GM19395 (cell line): ENCODE measurements at regions not wholly inside any gene's neighbourhood (a gene's known extent, or its start where the extent isn't known, plus 50 kb on each side); places are given as distances from the start of the nearest gene placed in this dataset.

Source experiments
- ATAC-seq: cut with Tn5 transposase; IDR thresholded peaks from one replicate; pipeline ENCODE4 v1.9.1; 2021; ENCODE audit warnings: mild to moderate bottlenecking, moderate library complexity; ENCODE audit not compliant: unreplicated experiment

DNA sequence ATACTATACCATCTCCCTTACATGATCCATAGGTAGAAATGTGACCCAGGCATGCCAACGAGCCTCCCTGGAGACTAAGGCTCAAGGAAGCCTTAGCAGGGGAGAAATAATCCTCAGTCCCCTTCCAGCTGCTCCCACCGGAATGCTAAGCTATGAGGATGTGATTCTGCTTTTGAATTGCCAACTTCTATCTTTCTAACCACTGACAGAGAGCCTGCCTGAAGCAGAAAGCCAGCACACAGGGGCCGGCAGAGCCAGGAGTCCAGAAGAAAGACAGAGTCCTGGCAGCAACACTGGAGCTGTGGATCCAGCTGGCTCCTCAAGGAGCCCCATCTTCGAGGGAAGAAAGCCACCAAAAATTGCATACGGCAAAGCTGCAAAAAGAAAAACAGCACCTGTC lies 579.6 kb upstream of the CDH5 start:
- ATAC-seq, result no peak

DNA sequence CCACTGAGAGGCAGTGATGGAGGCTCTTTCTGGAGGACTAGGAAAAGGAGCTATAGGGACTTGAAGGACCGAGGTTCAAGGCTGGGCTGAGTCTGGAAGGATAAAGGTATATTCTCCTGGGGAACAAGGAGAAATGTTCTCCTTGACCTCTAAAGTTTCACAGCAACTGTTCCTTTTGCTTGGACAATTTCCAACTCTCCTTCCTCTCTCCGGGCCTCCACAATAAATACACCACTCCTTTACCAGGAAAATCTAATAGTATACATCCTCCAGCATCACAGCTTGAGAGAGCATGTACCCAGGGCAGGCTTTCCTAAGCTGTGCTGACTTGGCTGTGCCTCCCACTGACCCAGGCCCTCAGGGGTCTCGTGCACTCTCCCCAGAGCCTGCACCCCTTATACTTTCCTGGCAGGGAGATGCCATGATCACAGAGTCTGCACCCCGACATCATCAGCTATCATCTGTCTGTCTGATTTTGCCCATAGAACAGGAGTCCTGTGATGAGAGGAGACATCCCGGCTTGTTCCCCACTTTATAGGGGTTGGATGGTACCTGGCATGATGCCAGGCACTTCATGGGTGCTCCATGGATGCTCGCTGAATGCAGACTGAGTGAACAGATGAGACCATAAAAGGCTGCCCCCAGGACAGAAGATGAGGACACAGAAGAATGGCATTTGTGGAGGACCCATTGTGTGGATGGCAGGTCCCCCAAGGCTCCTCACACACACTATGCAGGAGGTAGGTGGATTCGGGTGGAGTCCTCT lies 582.6 kb upstream of the CDH5 start:
- no peak for ATAC-seq

DNA sequence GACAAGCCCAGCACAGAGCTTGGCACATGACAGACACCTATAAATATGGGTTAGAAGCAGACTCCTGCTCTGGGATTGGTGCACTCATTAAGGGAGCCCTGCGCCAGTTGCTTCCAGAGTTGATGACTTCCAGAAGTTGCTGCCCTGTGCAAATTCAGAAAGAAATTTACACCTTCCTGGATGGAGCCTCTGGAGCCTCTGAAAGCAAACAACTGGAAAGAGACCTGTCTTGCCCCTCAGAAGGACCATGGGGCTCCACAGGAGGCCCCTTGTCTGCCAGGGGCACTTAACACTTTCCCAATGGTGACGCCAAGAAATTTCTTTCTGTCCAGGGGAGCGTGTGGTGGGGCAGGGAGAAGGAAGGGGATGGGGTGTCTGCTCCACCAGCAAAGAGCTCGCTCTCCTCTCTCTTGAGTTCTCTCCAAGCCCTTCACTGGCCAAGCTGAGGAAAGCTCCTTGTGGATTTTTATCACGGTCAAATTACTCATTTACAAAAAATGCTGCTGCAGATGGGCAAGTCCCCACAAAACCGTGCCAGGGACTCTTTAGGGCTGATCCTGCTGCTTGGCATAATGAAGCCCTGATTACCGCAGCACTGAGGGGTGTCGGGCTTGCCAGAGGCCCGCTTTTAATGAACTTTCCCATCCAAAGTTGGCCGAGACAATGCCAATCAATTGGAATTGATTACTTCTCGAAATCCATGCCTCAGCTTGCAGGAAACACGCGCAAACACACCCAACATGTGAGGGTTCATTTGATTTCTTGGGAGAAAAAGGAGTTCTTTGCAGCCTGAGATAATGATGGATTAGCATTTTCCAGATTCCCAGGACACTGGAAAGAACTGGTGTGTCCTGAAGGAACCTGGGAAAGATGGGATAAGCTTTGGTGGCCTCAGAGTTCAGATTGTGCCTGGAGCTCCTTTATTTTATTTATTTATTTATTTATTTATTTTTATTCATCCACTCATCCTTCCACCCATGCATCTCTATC lies 583.6 kb upstream of the CDH5 start:
- no peak for ATAC-seq

DNA sequence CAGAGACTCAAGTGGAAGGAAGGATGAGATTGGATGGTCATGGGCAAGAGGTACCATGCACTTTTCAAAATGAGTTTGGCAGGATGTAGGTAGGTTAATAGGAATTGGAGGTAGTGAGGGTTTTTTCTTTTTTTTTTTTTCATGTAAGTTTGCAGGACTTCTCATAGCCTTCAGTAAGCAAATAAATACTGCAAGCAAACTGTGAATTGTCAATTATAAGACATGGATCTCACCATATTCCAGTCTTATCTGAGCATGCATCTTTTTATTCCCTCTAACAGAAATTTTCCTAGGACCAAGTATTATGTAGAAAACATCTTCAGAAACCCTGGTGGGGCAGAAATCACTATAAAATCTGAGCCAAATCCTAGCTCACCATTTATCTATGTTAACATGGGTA lies 584.6 kb upstream of the CDH5 start:
- no peak for ATAC-seq

DNA sequence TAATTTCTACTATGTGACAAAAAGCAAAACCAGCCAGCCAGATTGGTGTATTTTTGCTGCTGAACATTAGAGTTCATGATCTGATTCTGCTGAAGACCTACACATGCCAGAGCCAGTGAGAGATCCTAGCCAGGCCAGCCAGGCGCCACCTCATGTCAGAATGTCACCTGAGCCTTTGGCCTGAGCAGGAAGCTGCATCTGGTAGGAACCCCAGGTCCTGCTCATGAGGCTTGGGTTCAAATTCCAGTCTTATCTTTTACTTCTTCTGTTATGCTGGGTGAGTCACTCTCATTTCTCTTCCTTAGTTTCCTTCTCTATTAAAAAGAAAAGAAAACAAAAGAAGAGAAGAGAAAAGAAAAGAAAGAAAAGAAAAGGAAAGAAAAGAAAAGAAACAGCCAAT lies 585.1 kb upstream of the CDH5 start:
- ATAC-seq, result no peak

DNA sequence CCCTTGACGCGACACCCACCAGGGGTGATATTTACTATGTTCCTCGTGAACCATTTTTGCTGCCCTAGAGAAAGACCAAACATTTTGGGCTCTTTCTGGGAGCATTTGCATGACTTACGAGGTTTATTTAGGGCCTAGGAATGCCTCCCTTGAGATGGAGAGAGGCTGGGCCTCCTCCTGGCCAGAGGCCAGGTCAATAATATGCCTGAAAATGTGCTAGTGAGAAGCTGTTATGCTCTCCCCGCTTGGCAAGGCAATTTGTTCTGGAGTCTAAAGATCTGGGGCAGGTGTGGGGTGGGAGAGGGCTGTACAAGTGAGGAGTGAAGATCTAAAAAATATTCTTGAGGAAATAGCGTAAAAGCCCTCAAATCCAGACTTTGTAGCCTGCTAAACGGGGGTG lies 587.3 kb upstream of the CDH5 start:
- no peak for ATAC-seq

DNA sequence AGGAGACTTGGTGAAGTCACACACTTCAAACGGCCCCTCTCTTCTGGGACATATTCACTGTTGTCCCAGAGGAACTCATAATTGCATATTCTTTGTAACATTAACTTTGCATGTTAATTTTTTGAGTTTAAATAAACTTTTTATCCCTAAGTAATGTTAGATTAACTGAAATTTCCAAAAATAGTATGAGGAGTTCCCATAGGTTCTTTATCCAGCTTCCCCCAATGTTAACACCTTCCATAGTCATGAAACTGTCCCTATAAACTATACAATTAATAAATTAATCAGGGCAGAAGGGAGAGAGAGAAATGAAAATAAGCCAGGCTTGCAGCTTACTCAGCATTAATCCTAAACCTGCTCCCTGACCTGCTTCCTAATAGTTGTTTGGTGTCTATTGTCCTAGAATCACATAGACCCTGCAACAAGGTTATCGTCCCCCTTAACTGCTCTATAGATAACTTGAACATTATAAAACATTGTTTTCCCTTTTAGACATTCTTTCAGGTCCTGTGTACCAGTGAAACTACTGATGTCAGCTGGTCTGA lies 589.8 kb upstream of the CDH5 start:
- ATAC-seq, result no peak

DNA sequence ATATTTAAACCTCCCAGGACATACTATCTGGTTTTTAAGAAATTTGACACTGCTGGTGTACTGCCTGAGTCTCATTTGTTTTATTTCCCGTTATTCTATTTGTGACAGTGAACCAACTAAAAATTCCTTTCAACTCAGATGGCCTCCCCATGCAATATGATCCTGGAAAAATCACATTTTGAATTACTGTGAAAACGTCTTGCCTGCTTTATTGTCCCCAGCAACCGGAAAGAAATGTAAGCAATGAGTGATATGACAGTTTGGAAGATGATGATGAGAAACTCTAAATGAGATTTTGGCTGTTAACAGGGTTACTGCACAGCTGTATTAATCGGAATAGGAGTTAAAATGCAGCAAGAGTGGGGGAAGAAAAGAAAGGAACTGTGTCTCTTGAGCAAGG lies 590.7 kb upstream of the CDH5 start:
- ATAC-seq, result no peak

DNA sequence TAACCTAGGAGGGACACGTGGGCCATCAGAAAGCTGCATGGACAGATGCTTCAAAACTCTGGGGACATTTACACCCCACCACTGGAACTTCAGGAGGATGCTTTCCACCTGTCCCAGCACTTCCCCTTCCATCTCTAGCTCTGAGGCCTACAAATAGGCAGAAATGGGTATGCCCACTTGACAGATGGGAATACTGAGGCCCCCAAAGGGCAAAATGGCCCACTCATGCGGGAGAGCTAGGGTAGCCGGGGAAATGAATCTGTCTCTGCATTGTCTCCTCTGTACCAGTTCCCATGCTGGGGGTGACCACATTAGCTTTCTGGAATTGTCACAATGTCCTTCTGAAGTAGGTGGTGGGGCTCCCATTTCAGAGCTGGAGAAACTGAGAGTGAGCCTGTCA lies 592.1 kb upstream of the CDH5 start:
- ATAC-seq, result no peak

DNA sequence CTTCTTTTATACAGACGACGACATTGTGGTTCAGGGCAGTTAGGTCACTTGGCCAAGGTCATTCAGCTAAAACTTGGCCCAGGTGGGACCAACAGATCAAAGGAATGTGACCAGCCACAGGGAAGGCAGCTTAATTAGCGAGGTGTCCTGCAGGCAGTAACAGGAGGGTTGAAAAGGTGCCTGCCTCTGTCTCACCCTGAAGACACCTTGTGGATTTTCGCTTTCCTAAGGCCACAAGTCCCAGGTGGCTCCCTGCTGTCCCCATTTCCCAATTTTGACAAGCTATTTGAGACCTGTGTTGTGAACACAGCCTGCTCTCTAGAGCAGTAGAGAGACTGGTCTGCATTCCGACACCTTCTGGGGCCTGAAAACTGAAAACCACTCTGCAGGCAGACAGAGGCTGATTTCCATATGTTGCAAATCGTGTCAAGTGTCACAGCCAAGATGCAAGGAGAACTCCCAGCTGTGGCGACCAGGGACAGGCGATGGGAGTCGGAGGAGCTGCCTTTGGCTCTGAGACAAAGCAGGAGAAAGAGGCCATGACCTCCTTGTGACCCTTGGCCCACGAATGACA lies 593.1 kb upstream of the CDH5 start:
- ATAC-seq, result no peak

DNA sequence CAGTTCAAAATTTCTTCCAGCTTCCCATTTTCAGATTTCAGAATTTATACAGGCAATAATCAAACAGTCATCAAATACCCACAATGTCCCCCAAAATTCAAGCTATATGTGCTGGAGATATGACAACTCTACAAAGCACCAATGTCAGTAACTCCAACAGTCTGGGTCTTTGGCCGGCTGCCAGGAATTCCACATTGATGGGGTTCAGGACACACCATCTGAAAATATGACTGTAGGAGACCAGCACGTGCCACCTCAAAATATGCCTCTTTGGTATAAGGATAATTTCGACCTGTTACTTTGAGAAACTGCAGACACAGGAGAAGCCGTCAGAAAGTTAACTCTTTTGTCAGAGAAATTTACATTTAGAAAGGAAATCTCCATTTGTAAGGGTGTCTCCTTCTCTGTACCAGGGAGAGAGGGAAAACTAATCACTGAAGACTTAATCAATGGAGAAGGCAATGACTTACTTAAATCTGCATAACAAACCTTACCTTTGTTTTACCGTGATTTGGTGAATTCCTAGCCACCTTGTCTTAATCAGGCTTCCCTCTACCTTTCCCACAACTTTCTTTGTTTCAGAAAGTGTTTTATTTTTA lies 594.3 kb upstream of the CDH5 start:
- ATAC-seq, result no peak

DNA sequence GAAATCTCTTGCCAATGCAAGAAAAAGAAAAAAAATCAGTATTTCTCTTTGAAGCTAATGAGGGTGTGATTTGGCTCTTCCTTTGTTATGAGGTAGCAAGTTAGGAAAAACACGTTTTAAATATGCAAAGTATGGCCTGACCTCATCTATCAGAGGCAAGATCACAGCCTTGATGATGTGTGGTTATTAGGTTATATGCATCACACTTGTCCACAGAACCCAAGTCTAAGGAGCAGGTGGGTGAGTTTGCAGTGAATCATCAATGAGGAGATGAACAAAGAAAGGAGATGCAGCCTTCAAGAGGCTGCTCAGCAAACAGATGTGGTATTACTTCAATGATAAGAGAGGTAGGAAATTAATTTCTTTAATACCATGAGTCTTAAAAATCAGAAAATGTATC lies 594.8 kb upstream of the CDH5 start:
- ATAC-seq, result no peak

DNA sequence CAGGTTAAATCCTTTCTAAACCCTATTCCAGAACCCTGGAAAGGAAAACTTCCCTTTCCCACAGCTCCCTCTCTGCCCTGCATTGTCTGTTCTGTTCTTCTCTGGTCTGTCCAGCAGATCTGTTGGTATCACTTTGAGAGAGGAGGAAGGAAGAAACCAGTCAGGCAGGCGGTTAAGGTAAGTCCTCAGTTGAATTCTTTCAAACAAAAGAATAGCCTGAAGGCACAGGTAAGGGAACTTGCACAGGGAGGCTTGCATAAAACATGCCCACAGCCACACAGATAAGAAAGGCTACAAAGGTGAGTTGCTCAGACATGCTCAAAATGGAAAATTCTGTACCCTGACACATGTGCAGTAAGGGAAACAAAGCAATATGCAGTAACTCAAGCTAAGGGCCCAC lies 595.7 kb upstream of the CDH5 start:
- no peak for ATAC-seq

DNA sequence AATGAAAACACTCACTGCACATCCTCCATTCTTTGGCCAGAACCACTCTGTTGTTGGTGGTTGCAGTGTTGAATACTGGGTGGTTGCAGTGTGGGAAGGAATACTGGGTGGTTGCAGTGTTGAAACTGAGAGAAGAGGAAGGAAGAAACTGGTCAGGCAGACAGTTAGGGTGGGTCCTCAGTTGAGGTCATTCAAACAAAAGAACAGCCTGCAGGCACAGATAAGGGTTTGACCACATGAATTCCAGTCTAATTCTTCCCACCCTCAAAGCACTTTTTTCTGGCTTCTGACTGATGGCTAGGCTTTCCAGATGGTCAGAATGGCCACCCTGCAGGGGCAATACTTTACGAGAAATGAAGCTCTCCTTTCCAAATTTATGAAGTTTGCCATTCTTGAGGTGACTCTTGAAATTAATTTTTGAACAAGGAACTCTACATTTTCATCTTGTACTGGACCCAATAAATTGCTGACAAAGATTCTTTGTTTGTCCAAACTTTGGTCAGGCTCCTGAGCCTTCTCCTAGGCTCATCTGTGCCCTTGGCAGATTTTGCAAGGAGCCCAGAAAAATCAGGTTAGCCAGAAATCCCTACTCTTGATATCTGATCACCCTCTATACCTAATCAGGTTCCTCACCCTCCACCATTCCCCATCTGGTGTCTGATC lies 596.6 kb upstream of the CDH5 start:
- no peak for ATAC-seq

DNA sequence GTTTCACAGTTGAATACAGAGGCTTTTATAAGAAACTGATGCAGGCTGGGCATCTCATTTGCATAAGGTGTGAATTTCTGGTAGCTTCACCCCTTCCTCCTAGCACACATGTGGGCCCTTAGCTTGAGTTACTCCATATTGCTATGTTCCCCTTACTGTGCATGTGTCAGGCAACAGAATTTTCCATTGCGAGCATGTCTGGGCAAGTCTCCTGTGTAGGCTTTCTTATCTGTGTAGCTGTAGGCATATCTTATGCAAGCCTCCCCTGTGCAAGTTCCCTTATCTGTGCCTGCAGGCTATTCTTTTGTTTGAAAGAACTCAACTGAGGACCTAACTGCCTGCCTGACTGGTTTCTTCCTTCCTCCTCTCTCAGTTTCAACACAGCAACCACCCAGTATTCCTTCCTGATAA lies 597.4 kb upstream of the CDH5 start:
- ATAC-seq, result no peak

DNA sequence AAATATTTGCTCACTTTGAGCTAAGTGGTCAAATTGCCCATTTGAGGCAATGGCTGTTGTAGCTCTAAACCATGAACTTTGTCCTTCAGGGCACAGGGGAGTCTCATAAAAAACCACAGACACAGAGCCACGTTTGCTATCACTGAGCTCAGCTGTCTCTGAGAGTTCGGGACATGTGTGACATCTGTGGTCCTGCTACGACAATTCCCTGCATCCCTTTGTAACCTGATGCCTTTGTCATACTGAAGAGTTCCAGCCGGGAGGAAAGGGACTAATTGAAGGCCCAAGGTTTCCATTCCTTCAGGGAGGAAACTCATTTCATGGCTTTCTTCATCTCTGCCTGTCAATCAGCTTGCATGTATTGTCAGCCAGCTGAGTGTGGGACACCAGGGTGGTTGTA lies 599.4 kb upstream of the CDH5 start:
- no peak for ATAC-seq

DNA sequence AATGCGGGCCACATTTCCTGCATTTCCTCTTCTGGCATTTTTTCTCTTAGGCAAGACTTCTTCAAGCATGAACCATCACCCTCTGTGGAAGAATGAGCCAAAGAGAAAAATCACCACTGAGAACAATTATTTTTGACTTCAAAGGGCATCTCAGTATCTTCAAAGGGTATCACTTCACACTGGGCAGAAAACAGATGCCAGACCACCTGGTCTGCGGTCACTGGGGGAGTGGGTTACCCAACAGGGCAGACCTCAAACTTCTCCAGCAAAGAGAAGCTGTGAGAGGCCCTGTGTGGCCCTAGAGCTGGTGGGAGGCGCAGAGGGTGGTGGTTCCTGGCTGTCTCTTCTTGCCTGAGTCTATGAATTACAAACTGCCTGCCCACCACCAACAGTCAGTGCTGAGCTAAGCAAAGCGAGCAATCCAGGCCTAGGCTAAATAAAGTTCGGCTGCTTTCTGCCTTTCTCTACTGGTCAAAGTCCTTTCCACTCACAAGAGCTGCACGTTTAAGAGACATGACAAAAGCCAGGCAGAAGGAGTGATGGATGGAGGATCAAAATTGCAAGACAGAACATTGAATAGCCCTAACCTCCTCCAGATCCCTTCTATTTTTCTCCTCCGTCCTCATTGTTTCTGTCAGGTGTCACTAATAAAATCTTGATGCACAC lies 602.7 kb upstream of the CDH5 start:
- no peak for ATAC-seq

DNA sequence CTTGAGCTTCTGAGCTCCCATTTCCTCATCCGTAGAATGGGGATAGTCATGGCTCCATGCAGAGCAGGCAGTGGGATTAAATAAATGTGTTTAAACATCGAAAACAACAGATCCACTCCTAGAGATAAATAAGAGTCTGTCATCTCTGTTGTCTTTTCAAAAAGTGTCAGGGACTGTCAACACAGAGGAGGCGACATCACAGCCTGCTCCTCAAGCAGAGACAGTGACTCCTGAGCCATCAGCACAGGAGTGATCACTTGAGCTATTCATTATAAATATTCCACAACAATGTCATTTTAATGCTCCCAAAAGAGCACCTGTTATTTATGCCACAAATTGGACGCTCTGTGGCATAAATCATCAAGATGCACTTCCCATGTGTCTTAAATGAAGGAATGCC lies 605.6 kb upstream of the CDH5 start:
- no peak for ATAC-seq

DNA sequence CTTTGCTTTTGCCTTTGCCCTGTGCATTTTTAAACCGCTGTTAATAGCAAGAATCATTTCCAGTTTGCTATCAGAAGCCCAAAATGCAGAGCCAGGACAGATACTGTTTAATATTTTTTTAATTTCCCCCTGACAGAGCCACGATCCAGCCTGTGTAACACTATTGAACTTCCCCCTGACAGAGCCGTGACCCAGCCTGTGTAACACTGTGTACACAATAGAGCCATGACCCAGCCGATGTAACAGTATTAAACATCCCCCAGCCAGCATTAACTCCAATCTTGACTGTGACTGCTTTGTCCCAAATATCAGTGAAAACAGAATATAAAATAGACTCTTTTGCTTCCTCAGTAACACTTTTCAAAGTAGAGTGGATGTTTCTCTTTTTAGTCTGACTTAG lies 607.9 kb upstream of the CDH5 start:
- no peak for ATAC-seq

DNA sequence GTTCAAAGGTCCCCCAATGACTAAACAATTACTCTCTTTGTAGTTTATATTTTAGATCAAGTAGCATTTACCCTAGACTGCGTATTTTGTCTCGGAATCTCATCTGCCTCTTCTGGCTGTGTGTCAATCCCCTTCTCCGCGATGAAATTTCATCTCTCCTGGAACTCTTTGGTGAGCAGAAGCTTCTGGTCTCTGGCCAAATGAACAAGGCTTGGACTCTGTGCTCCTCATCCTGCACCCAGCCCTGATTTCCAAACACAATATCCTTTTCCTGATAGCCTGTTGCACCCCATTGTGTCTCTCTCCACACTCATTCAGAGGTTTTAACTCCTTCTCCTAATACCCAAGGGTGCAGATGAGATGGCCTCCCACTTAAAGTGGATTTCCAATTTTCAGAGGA lies 609.4 kb upstream of the CDH5 start:
- ATAC-seq, result no peak
